ENCODE measurements at regions not wholly inside any gene's neighbourhood (a gene's known extent, or its start where the extent isn't known, plus 50 kb on each side); places are given as distances from the start of the nearest gene placed in this dataset.

DNA sequence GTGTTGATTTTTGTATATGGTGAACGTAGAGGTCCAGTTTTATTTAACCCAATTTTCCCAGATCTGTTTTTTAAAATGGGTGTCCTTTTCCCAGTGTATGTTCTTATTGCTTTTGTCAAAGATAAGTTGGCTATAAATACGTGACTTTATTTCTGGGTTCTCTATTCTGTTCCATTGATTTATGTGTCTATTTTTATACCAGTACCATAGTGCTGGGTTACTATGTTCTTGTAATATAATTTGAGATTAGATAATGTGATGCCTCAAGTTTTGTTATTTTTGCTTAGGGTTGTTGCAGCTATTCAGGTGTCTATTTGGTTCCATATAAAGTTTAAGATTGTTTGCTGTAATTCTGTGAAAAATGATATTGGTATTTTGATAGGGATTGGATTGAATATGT, 749.1 kb upstream of the GRIA3 start:
- TF ChIP-seq, protein P1, sequence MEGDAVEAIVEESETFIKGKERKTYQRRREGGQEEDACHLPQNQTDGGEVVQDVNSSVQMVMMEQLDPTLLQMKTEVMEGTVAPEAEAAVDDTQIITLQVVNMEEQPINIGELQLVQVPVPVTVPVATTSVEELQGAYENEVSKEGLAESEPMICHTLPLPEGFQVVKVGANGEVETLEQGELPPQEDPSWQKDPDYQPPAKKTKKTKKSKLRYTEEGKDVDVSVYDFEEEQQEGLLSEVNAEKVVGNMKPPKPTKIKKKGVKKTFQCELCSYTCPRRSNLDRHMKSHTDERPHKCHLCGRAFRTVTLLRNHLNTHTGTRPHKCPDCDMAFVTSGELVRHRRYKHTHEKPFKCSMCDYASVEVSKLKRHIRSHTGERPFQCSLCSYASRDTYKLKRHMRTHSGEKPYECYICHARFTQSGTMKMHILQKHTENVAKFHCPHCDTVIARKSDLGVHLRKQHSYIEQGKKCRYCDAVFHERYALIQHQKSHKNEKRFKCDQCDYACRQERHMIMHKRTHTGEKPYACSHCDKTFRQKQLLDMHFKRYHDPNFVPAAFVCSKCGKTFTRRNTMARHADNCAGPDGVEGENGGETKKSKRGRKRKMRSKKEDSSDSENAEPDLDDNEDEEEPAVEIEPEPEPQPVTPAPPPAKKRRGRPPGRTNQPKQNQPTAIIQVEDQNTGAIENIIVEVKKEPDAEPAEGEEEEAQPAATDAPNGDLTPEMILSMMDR (IDR thresholded peaks at IDR 0.05; ENCODE audit: insufficient read depth in 1 of 2, low read depth in 1 of 2, low read length in 1 of 2, severe bottlenecking in 1 of 2, unreplicated experiment in 1 of 2), result no peak
- Mint-ChIP-seq H3K27me3 (ENCODE audit: insufficient read depth, unreplicated experiment) (no peaks in the 10 kb centered on the region), H3K36me3 (ENCODE audit: insufficient read depth, unreplicated experiment) (no peaks in the 10 kb centered on the region), H3K27ac (ENCODE audit: unreplicated experiment) (no peak overlapping the region), H3K4me1 (ENCODE audit: low read depth, unreplicated experiment) (no peaks in the 10 kb centered on the region), H3K9me3 (ENCODE audit: unreplicated experiment) (no peaks in the 10 kb centered on the region), H3K4me3 (ENCODE audit: unreplicated experiment) (no peak overlapping the region)
- H3K4me1 ChIP-seq, result no peaks in the 10 kb centered on the region
- CTCF ChIA-PET, result no interaction called here
- POLR2A ChIA-PET, result no interaction called here
- BruUV-seq (replicated peaks), result no TSS peak
- no peak for DNase-seq
- intact Hi-C loops (cut with micrococcal nuclease; ENCODE audit: unreplicated experiment), result no loop called here
- H3K27me3 ChIP-seq (replicated peaks; ENCODE audit: control insufficient read depth, insufficient read depth, low read length), result no peaks in the 10 kb centered on the region
- H3K36me3 ChIP-seq (ENCODE audit: control insufficient read depth, insufficient read depth, low read length), result no peaks in the 10 kb centered on the region
- H3K4me3 ChIP-seq (ENCODE audit: low read depth, low read length), result no peak overlapping the region
- no peaks in the 10 kb centered on the region for H3K9me3 ChIP-seq

DNA sequence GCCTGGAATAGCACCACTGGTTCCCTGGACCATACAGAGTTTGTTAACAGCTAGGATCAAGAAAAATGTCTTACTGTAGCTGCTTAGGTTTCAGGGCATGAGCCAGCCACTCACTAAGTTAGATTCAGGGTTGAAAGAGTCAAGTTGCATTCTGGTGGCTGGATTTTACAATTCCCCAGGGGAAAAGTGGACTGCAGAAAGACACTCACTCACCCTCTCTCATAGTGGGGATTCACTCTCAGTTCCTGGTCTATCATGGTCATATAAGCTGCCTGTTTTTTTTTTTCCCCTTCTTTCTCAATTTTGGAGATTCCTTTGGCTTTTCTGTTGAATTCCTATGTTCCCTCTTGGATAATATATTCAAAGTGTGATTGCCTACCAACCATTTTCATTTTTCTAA, 744.2 kb upstream of the GRIA3 start:
- no peaks in the 10 kb centered on the region for H3K27me3 Mint-ChIP-seq (ENCODE audit: insufficient read depth, unreplicated experiment)
- no peaks in the 10 kb centered on the region for H3K36me3 Mint-ChIP-seq (ENCODE audit: insufficient read depth, unreplicated experiment)
- ChIA-PET CTCF (no interaction called here), POLR2A (no interaction called here)
- no TSS peak for BruUV-seq (replicated peaks)
- no peaks in the 10 kb centered on the region for H3K9me3 ChIP-seq
- no peak overlapping the region for H3K27ac Mint-ChIP-seq (ENCODE audit: unreplicated experiment)
- H3K36me3 ChIP-seq (ENCODE audit: control insufficient read depth, insufficient read depth, low read length), result no peaks in the 10 kb centered on the region
- no peaks in the 10 kb centered on the region for H3K4me1 Mint-ChIP-seq (ENCODE audit: low read depth, unreplicated experiment)
- H3K27me3 ChIP-seq (replicated peaks; ENCODE audit: control insufficient read depth, insufficient read depth, low read length), result no peaks in the 10 kb centered on the region
- no peak for DNase-seq
- intact Hi-C loops (cut with micrococcal nuclease; ENCODE audit: unreplicated experiment), result no loop called here
- H3K9me3 Mint-ChIP-seq (ENCODE audit: unreplicated experiment), result no peaks in the 10 kb centered on the region
- H3K4me3 Mint-ChIP-seq (ENCODE audit: unreplicated experiment), result no peak overlapping the region
- no peak overlapping the region for H3K4me3 ChIP-seq (ENCODE audit: low read depth, low read length)
- no peaks in the 10 kb centered on the region for H3K4me1 ChIP-seq
- TF ChIP-seq, protein P1 (IDR thresholded peaks at IDR 0.05; ENCODE audit: insufficient read depth in 1 of 2, low read depth in 1 of 2, low read length in 1 of 2, severe bottlenecking in 1 of 2, unreplicated experiment in 1 of 2), result no peak

DNA sequence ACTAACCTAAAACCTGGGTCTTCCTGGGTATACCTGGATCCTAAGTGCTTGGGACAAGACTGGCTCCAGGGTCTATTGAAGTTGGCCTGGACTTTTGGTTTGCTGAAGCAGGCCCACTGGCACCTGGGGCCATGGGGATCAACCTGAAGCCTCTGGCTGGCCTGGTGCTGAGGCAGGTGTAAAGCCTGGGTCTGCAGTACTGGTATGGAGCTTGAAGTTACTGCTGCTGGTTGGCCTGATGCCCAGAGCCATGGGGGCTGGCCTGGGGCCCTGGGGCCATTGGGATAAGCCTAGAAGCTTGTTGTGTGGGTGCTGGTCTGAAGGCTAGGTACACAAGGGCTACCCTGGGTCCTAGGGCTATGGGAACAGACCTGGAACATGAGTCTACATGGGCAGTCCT, 743.2 kb upstream of the GRIA3 start:
- H3K27ac Mint-ChIP-seq (ENCODE audit: unreplicated experiment), result no peak overlapping the region
- no peaks in the 10 kb centered on the region for H3K4me1 Mint-ChIP-seq (ENCODE audit: low read depth, unreplicated experiment)
- TF ChIP-seq, protein P1 (IDR thresholded peaks at IDR 0.05; ENCODE audit: insufficient read depth in 1 of 2, low read depth in 1 of 2, low read length in 1 of 2, severe bottlenecking in 1 of 2, unreplicated experiment in 1 of 2), result no peak
- ChIA-PET POLR2A (no interaction called here), CTCF (no interaction called here)
- H3K9me3 Mint-ChIP-seq (ENCODE audit: unreplicated experiment), result no peaks in the 10 kb centered on the region
- no peak for DNase-seq
- Histone ChIP-seq H3K27me3 (replicated peaks; ENCODE audit: control insufficient read depth, insufficient read depth, low read length) (no peaks in the 10 kb centered on the region), H3K36me3 (ENCODE audit: control insufficient read depth, insufficient read depth, low read length) (no peaks in the 10 kb centered on the region), H3K4me1 (no peaks in the 10 kb centered on the region), H3K9me3 (no peaks in the 10 kb centered on the region), H3K4me3 (ENCODE audit: low read depth, low read length) (no peak overlapping the region)
- no peak overlapping the region for H3K4me3 Mint-ChIP-seq (ENCODE audit: unreplicated experiment)
- H3K36me3 Mint-ChIP-seq (ENCODE audit: insufficient read depth, unreplicated experiment), result no peaks in the 10 kb centered on the region
- intact Hi-C loops (cut with micrococcal nuclease; ENCODE audit: unreplicated experiment), result no loop called here
- BruUV-seq (replicated peaks), result no TSS peak
- no peaks in the 10 kb centered on the region for H3K27me3 Mint-ChIP-seq (ENCODE audit: insufficient read depth, unreplicated experiment)

Data from Caco-2 (cell line).